ENCODE measurements at regions not wholly inside any gene's neighbourhood (a gene's known extent, or its start where the extent isn't known, plus 50 kb on each side); places are given as distances from the start of the nearest gene placed in this dataset.

DNA sequence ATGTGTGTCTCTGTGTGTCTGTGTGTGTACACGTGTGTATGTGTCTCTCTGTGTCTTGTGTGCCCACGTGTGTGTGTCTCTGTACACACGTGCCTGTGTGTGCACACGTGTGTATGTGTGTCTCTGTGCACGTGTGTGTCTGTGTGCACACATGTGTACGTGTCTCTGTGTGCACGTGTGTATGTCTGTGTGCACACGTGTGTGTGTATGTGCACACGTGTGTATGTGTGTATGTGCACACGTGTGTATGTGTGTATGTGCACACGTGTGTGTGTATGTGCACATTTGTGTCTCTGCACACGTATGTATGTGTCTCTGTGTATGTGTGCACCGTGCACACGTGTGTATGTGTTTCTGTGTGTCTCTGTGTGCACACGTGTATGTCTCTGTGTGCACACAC is 248.7 kb upstream of the SHH start:
- peaks cover 2% of the 10 kb centered on the region for H3K9me3 ChIP-seq (replicated peaks; ENCODE audit: control insufficient read depth, insufficient read depth, low read length)
- H3K4me1 ChIP-seq (ENCODE audit: control insufficient read depth, extremely low read depth, insufficient read depth, low read length): no peaks in the 10 kb centered on the region
- no peak overlapping the region for H3K4me2 ChIP-seq (ENCODE audit: insufficient read depth, low read length)
- FAIRE-seq (no peak), DNase-seq (ENCODE audit: low read depth, low spot score) (no peak)
- H3K9ac ChIP-seq (replicated peaks; ENCODE audit: extremely low read depth, insufficient read depth, low read length): no peak overlapping the region
- H4K20me1 ChIP-seq (replicated peaks; ENCODE audit: control insufficient read depth, extremely low read depth, insufficient read depth, low read length): no peaks in the 10 kb centered on the region
- POLR2A ChIA-PET: no interaction called here
- H3K4me3 ChIP-seq (replicated peaks in 1 of 3; ENCODE audit: insufficient read depth in 1 of 3, low read depth in 1 of 3, low read length in 3 of 3): no peak overlapping the region
- TF ChIP-seq POLR2A (IDR thresholded peaks at IDR 0.05; ENCODE audit: low read depth, low read length) (no peak), GATA2 (IDR thresholded peaks at IDR 0.05; ENCODE audit: insufficient read depth, insufficient read length, low read depth, low read length) (no peak), FOS (IDR thresholded peaks at IDR 0.05; ENCODE audit: borderline replicate concordance, insufficient read depth, low read length) (no peak), JUN (IDR thresholded peaks at IDR 0.05; ENCODE audit: borderline replicate concordance, insufficient read depth, insufficient read length, low read depth) (no peak), EZH2 (IDR thresholded peaks at IDR 0.05; ENCODE audit: borderline replicate concordance, low read depth, low read length, severe bottlenecking) (no peak), MYC (IDR thresholded peaks at IDR 0.05; ENCODE audit: low read depth, low read length) (no peak), CTCF (IDR thresholded peaks at IDR 0.05; ENCODE audit: extremely low read depth in 1 of 2, insufficient read depth in 1 of 2, low read depth in 1 of 2, low read length in 2 of 2) (no peak)
- no peaks in the 10 kb centered on the region for H3K79me2 ChIP-seq (ENCODE audit: control insufficient read depth, insufficient read depth, low read length)
- CTCF ChIA-PET: no interaction called here
- H3K9me1 ChIP-seq (replicated peaks; ENCODE audit: control insufficient read depth, extremely low read depth, insufficient read depth, low read length): no peaks in the 10 kb centered on the region
- H3K27me3 ChIP-seq (ENCODE audit: control insufficient read depth in 2 of 2, insufficient read depth in 2 of 2, low read length in 2 of 2): no peaks in the 10 kb centered on the region
- intact Hi-C loops (cut with micrococcal nuclease) (no loop called here), dilution Hi-C loops (cut with MboI; ENCODE audit: extremely low pct_ligation_motif_present, low sequenced_read_pairs) (no loop called here)
- H3K36me3 ChIP-seq (ENCODE audit: control insufficient read depth in 2 of 2, extremely low read depth in 1 of 2, insufficient read depth in 2 of 2, low read length in 2 of 2): no peaks in the 10 kb centered on the region
- H3K27ac ChIP-seq (ENCODE audit: insufficient read depth, low read depth, low read length): no peak overlapping the region
- H2AFZ ChIP-seq (ENCODE audit: low read depth, low read length): no peak overlapping the region
- no TSS peak for BruUV-seq (replicated peaks)

DNA sequence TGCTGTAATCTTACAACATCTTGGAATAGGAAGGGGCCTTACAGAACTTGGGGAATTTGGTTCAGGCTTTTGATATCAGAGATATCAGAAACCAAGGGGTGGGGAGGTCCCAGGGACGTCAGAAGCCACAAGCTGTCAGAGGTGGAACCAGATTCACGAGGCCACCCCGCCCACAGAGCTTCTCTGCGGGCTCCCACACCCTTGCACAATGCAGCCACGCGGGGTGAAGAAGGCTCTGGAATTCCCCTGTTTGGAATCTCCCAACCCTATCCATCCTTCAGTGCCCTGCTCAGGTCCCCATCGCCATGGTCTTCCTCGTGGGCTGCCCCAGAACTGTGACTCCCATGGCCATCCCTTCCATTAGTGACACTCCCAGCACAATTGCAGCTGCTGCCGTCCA is 247.1 kb upstream of the SHH start:
- H3K9me1 ChIP-seq (replicated peaks; ENCODE audit: control insufficient read depth, extremely low read depth, insufficient read depth, low read length): no peaks in the 10 kb centered on the region
- no peaks in the 10 kb centered on the region for H3K4me1 ChIP-seq (ENCODE audit: control insufficient read depth, extremely low read depth, insufficient read depth, low read length)
- no TSS peak for BruUV-seq (replicated peaks)
- no peak overlapping the region for H3K9ac ChIP-seq (replicated peaks; ENCODE audit: extremely low read depth, insufficient read depth, low read length)
- no peak overlapping the region for H3K4me3 ChIP-seq (replicated peaks in 1 of 3; ENCODE audit: insufficient read depth in 1 of 3, low read depth in 1 of 3, low read length in 3 of 3)
- no peak overlapping the region for H3K4me2 ChIP-seq (ENCODE audit: insufficient read depth, low read length)
- H3K9me3 ChIP-seq (replicated peaks; ENCODE audit: control insufficient read depth, insufficient read depth, low read length): peaks cover 2% of the 10 kb centered on the region
- H3K27ac ChIP-seq (ENCODE audit: insufficient read depth, low read depth, low read length): no peak overlapping the region
- ChIA-PET CTCF (interaction anchor here (0.6 kb wide), 1 partner anchor 31 kb away, joined by 3 read pairs; no protein-coding TSS in a partner anchor), POLR2A (no interaction called here)
- intact Hi-C loops (cut with micrococcal nuclease) (no loop called here), dilution Hi-C loops (cut with MboI; ENCODE audit: extremely low pct_ligation_motif_present, low sequenced_read_pairs) (no loop called here)
- H3K79me2 ChIP-seq (ENCODE audit: control insufficient read depth, insufficient read depth, low read length): no peaks in the 10 kb centered on the region
- no peaks in the 10 kb centered on the region for H3K36me3 ChIP-seq (ENCODE audit: control insufficient read depth in 2 of 2, extremely low read depth in 1 of 2, insufficient read depth in 2 of 2, low read length in 2 of 2)
- no peaks in the 10 kb centered on the region for H3K27me3 ChIP-seq (ENCODE audit: control insufficient read depth in 2 of 2, insufficient read depth in 2 of 2, low read length in 2 of 2)
- no peaks in the 10 kb centered on the region for H4K20me1 ChIP-seq (replicated peaks; ENCODE audit: control insufficient read depth, extremely low read depth, insufficient read depth, low read length)
- DNase-seq (ENCODE audit: low read depth, low spot score) (no peak), FAIRE-seq (no peak)
- TF ChIP-seq, protein P1, sequence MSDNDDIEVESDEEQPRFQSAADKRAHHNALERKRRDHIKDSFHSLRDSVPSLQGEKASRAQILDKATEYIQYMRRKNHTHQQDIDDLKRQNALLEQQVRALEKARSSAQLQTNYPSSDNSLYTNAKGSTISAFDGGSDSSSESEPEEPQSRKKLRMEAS (IDR thresholded peaks at IDR 0.05; ENCODE audit: insufficient read depth, insufficient read length): no peak
- no peak for TF ChIP-seq JUN (IDR thresholded peaks at IDR 0.05; ENCODE audit: borderline replicate concordance, insufficient read depth, insufficient read length, low read depth)
- no peak overlapping the region for H2AFZ ChIP-seq (ENCODE audit: low read depth, low read length)
